ENCODE measurements at regions not wholly inside any gene's neighbourhood (a gene's known extent, or its start where the extent isn't known, plus 50 kb on each side); places are given as distances from the start of the nearest gene placed in this dataset.

DNA sequence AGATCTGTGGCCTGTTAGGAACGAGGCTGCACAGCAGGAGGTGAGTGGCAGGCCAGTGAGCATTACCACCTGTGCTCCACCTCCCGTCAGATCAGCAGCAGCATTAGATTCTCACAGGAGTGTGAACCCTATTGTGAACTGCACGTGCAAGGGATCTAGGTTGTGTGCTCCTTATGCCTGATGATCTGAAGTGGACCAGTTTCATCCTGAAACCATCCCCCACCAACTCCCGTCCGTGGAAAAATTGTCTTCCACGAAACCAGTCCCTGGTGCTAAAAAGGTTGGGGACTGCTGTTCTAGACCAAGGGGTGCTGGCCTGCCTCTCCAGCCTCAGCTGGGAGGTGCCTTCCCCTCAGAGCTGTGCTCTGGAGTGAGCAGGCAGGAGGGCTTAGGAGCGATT lies 61.4 kb downstream of the RPLP1 start:
- ChIA-PET CTCF (no interaction called here), POLR2A (no interaction called here)
- ATAC-seq (no peak), DNase-seq (ENCODE audit: low read depth, low spot score) (no peak)
- no peak overlapping the region for H3K4me3 ChIP-seq (ENCODE audit: low read depth in 2 of 2, low read length in 2 of 2)
- no peak for TF ChIP-seq SIN3A (IDR thresholded peaks at IDR 0.05; ENCODE audit: borderline replicate concordance, insufficient read depth, low read depth, low read length)
- no peak for TF ChIP-seq TCF7L2 (IDR thresholded peaks at IDR 0.05; ENCODE audit: low read depth, low read length)
- TF ChIP-seq REST (IDR thresholded peaks at IDR 0.05; ENCODE audit: insufficient read depth in 1 of 2, low read depth in 2 of 2, low read length in 1 of 2), result no peak
- TF ChIP-seq CTCF (IDR thresholded peaks at IDR 0.05), result no peak
- no peak for TF ChIP-seq POLR2AphosphoS5 (IDR thresholded peaks at IDR 0.05; ENCODE audit: low read depth, low read length)
- H3K9me3 ChIP-seq (ENCODE audit: control insufficient read depth, insufficient read depth, low read depth, low read length), result no peaks in the 10 kb centered on the region
- intact Hi-C loops (cut with micrococcal nuclease; ENCODE audit: unreplicated experiment) (no loop called here), in situ Hi-C loops (cut with HindIII; ENCODE audit: low pct_unique_long_range_greater_than_20kb, low sequenced_read_pairs) (no loop called here)
- no peaks in the 10 kb centered on the region for H3K27me3 ChIP-seq (ENCODE audit: control insufficient read depth, insufficient read depth, low read length)
- BruUV-seq (replicated peaks), result no TSS peak
- no peak overlapping the region for H3K27ac ChIP-seq (ENCODE audit: low read length)
- H3K36me3 ChIP-seq (ENCODE audit: control insufficient read depth, insufficient read depth, low read length), result no peaks in the 10 kb centered on the region
- H3K4me1 ChIP-seq (ENCODE audit: control insufficient read depth, insufficient read depth, low read length), result no peaks in the 10 kb centered on the region

GRCh38 chr15:69515508-69515907 lies 62.9 kb downstream of the RPLP1 start:
- in situ Hi-C loops (cut with HindIII; ENCODE audit: low pct_unique_long_range_greater_than_20kb, low sequenced_read_pairs), result no loop called here
- intact Hi-C loops (cut with micrococcal nuclease; ENCODE audit: unreplicated experiment), result no loop called here
- BruUV-seq (replicated peaks), result no TSS peak
- ATAC-seq (no peak), DNase-seq (ENCODE audit: low read depth, low spot score) (no peak)
- Histone ChIP-seq H3K27ac (ENCODE audit: low read length) (no peak overlapping the region), H3K4me1 (ENCODE audit: control insufficient read depth, insufficient read depth, low read length) (no peaks in the 10 kb centered on the region), H3K27me3 (ENCODE audit: control insufficient read depth, insufficient read depth, low read length) (no peaks in the 10 kb centered on the region), H3K36me3 (ENCODE audit: control insufficient read depth, insufficient read depth, low read length) (no peaks in the 10 kb centered on the region), H3K9me3 (ENCODE audit: control insufficient read depth, insufficient read depth, low read depth, low read length) (no peaks in the 10 kb centered on the region), H3K4me3 (ENCODE audit: low read depth in 2 of 2, low read length in 2 of 2) (no peak overlapping the region)
- TF ChIP-seq CTCF (IDR thresholded peaks at IDR 0.05) (no peak), TCF7L2 (IDR thresholded peaks at IDR 0.05; ENCODE audit: low read depth, low read length) (no peak), REST (IDR thresholded peaks at IDR 0.05; ENCODE audit: insufficient read depth in 1 of 2, low read depth in 2 of 2, low read length in 1 of 2) (no peak), SIN3A (IDR thresholded peaks at IDR 0.05; ENCODE audit: borderline replicate concordance, insufficient read depth, low read depth, low read length) (no peak), POLR2AphosphoS5 (IDR thresholded peaks at IDR 0.05; ENCODE audit: low read depth, low read length) (no peak)
- ChIA-PET POLR2A (no interaction called here), CTCF (no interaction called here)
